DMS 273 (cell line): ENCODE measurements at regions not wholly inside any gene's neighbourhood (a gene's known extent, or its start where the extent isn't known, plus 50 kb on each side); places are given as distances from the start of the nearest gene placed in this dataset.

Experiments used
- DNase-seq: peaks from one replicate; lab custom pipeline; 2025; ENCODE audit not compliant: unreplicated experiment; lab: John Stamatoyannopoulos, UW

DNA sequence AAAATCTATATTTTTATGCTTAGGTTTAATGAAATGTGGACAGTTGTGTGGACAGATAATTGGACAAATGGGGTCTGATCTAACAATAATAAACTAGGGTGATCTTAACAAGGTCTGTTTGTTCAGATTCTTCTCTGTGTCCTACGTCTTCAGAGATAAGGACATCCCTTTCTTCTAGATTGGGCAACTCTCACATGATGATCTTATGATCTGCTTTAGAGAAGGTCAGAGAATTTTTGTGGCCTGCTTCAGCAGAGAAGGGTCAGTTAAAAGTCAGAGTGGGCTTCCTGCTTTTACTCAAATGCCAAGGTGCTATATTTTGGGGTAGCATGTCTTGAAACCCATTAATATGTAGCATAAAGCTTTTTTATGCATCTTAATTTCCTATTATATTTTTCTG lies 63.8 kb upstream of the RGMB start:
- no peak for DNase-seq

- DNase-seq = no peak
Measured at GRCh38 chr5:98713027-98713426, 60.4 kb upstream of the RGMB start.

DNA sequence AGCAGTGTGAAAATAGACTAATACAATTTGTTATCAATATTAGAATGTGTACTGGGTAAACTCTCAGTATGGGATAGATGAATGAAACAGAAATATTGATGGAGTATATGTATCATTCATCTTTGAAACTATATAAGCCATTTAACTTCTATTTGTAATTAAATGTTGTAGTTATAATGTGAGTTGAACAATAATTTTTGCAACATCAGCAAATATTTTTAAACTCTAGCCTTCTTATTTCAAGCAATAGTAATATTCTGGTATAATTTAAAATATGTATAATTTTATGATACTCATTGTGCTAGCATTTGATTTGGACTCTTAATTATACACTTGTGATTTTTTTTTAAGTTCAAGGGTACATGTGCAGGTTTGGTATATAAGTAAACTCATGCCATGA lies 59.6 kb upstream of the RGMB start:
- DNase-seq = no peak

DNA sequence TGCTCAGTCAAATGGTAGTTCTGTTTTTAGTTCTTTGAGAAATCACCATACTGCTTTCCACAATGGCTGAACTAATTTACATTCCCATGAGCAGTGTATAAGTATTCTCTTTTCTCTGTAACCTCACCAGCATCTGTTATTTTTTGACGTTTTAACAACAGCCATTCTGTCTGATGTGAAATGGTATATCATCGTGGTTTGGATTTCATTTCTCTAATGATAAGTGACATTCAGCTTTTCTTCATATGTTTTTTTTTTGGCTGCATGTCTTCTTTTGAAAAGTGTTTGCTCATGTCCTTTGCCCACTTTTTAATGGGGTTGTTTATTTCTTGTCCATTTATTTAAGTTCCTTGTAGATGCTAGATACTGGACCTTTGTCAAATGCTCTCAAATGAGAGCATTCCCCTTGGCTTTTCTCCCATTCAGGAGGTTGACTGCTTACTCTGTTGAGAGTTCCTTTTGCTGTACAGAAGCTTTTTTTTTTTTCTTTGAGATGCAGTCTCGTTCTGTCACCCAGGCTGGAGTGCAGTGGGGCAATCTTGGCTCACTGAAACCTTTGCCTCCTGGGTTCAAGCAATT lies 58.7 kb upstream of the RGMB start:
- no peak for DNase-seq

GRCh38 chr5:98721231-98721928 lies 52.1 kb upstream of the RGMB start:
- DNase-seq = no peak

- DNase-seq = no peak
Measured at GRCh38 chr5:98722188-98722587, 51.3 kb upstream of the RGMB start.

GRCh38 chr5:98723061-98723460 lies 50.4 kb upstream of the RGMB start:
- no peak for DNase-seq
